ENCODE measurements at regions not wholly inside any gene's neighbourhood (a gene's known extent, or its start where the extent isn't known, plus 50 kb on each side); places are given as distances from the start of the nearest gene placed in this dataset.

DNA sequence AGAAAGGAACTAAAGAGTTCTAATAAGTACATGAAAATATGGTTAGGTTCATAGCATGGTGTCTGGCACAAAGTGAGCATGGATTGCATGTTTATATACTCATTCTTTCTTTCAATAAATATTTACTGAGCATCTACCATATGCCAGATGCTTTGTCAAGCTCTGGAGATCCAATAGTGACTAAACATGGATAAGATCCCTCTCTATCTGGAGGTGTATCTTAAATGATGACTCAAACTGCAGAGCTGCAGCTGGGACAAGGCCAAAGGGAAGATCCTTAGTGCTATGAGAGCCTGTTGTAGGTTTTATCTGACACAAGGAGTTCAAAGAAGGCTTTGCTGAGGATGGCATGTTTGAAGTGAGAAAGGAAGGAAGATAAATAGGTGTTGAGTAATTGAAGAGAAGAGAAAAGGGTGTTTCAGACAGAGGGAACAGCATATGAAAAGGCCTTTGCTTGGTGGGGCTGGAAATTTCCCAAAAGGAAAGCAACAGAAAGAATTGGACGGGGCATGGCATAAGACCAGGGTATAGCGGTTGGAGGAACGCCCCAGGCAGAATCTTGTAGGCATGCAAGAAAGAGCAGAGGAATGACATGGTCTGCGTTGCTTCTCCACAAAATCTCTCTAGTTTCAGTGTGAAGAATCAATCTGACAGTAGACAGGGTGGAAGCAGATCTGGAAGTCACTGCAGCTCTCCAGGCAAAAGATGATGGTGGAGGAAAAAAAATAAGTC lies 239.9 kb upstream of the LRTM1 start:
- DNase-seq (ENCODE audit: extremely low read depth, low read depth), result peak; percentile 76
- H3K4me3 ChIP-seq (replicated peaks; ENCODE audit: low read depth, low read length), result no peak overlapping the region
- TF ChIP-seq, protein P1, sequence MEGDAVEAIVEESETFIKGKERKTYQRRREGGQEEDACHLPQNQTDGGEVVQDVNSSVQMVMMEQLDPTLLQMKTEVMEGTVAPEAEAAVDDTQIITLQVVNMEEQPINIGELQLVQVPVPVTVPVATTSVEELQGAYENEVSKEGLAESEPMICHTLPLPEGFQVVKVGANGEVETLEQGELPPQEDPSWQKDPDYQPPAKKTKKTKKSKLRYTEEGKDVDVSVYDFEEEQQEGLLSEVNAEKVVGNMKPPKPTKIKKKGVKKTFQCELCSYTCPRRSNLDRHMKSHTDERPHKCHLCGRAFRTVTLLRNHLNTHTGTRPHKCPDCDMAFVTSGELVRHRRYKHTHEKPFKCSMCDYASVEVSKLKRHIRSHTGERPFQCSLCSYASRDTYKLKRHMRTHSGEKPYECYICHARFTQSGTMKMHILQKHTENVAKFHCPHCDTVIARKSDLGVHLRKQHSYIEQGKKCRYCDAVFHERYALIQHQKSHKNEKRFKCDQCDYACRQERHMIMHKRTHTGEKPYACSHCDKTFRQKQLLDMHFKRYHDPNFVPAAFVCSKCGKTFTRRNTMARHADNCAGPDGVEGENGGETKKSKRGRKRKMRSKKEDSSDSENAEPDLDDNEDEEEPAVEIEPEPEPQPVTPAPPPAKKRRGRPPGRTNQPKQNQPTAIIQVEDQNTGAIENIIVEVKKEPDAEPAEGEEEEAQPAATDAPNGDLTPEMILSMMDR (IDR thresholded peaks at IDR 0.05; ENCODE audit: low read depth, low read length, missing control alignments), result no peak

- TF ChIP-seq, protein P1 (IDR thresholded peaks at IDR 0.05; ENCODE audit: low read depth, low read length, missing control alignments), result no peak
- H3K4me3 ChIP-seq (replicated peaks; ENCODE audit: low read depth, low read length), result no peak overlapping the region
- no peak for DNase-seq (ENCODE audit: extremely low read depth, low read depth)
Measured at GRCh38 chr3:55166576-55167555, 239.0 kb upstream of the LRTM1 start.

GRCh38 chr3:55165704-55166405 lies 238.0 kb upstream of the LRTM1 start:
- TF ChIP-seq, protein P1 (IDR thresholded peaks at IDR 0.05; ENCODE audit: low read depth, low read length, missing control alignments), result no peak
- DNase-seq (ENCODE audit: extremely low read depth, low read depth), result no peak
- H3K4me3 ChIP-seq (replicated peaks; ENCODE audit: low read depth, low read length), result no peak overlapping the region

DNA sequence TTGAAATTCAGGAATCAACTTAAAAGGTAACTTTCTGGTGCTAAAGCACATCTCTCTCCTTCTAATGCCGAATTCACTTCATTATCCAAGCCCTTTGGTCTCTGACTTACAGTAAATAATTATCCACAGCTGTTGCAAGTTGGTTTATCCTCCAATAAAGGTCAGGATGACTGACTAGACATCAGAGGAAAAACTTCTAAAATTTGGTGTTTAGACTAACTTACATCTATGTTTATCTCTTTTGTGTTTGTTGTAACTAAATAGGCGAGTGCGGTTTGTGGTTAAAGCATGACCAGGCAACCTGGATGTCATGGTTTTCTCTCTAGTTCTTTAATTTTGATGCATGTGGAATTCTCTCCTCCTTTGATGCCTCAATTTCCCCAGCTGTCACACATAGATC lies 237.4 kb upstream of the LRTM1 start:
- DNase-seq (ENCODE audit: extremely low read depth, low read depth), result no peak
- TF ChIP-seq, protein P1 (IDR thresholded peaks at IDR 0.05; ENCODE audit: low read depth, low read length, missing control alignments), result no peak
- H3K4me3 ChIP-seq (replicated peaks; ENCODE audit: low read depth, low read length), result no peak overlapping the region

GRCh38 chr3:55164876-55165275 lies 237.0 kb upstream of the LRTM1 start:
- TF ChIP-seq, protein P1 (IDR thresholded peaks at IDR 0.05; ENCODE audit: low read depth, low read length, missing control alignments), result no peak
- no peak for DNase-seq (ENCODE audit: extremely low read depth, low read depth)
- H3K4me3 ChIP-seq (replicated peaks; ENCODE audit: low read depth, low read length), result no peak overlapping the region

DNA sequence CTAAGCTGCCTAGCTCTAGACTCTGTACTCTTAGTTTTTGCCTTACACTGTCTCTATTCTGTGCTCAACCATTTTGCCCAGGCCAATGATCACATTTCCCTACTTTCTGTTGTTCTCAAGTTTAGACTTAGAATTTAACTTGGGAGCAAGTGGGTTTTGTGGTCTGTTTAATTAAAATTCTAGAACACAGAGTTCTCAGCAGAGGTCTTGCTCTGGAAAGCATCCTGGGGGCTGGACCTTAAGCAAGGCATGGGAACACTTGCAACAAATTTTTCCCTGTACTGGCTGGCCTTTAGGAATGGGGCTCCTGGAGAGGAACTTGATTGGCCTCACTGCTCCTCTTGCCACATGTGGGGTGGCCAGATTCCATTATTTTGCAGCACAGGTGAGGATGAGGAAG lies 236.3 kb upstream of the LRTM1 start:
- TF ChIP-seq, protein P1 (IDR thresholded peaks at IDR 0.05; ENCODE audit: low read depth, low read length, missing control alignments), result no peak
- H3K4me3 ChIP-seq (replicated peaks; ENCODE audit: low read depth, low read length), result no peak overlapping the region
- DNase-seq (ENCODE audit: extremely low read depth, low read depth), result no peak
